ENCODE measurements at regions not wholly inside any gene's neighbourhood (a gene's known extent, or its start where the extent isn't known, plus 50 kb on each side); places are given as distances from the start of the nearest gene placed in this dataset.

DNA sequence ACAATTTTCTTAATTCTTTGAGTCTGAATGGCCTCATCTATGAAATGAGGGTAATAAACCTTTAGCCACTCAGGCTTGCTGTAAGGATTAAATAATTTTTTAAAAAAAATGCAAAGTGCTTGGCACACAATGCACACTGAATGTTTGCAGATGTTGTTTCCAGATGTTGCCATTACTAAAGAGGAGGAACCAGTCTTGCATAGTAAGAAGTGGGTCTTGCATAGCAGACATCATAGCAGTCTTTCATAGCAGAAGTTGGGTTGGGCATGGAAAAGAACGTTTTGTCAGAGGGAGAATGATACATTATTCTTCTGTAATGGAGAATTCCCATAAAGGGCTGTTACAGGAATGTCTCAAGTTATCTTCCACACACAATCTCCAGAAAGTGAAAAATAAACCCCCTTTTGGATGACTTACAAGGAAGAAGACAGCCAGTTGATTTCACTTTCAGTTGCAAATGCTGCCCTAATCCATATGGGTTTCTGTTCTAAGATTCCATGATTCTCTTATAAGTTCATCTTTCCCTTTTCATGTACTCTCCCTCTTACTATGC, 327.7 kb downstream of the SUCLG1 start:
- TF ChIP-seq, protein P1, sequence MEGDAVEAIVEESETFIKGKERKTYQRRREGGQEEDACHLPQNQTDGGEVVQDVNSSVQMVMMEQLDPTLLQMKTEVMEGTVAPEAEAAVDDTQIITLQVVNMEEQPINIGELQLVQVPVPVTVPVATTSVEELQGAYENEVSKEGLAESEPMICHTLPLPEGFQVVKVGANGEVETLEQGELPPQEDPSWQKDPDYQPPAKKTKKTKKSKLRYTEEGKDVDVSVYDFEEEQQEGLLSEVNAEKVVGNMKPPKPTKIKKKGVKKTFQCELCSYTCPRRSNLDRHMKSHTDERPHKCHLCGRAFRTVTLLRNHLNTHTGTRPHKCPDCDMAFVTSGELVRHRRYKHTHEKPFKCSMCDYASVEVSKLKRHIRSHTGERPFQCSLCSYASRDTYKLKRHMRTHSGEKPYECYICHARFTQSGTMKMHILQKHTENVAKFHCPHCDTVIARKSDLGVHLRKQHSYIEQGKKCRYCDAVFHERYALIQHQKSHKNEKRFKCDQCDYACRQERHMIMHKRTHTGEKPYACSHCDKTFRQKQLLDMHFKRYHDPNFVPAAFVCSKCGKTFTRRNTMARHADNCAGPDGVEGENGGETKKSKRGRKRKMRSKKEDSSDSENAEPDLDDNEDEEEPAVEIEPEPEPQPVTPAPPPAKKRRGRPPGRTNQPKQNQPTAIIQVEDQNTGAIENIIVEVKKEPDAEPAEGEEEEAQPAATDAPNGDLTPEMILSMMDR (IDR thresholded peaks at IDR 0.05), result no peak
- TF ChIP-seq, protein P2, sequence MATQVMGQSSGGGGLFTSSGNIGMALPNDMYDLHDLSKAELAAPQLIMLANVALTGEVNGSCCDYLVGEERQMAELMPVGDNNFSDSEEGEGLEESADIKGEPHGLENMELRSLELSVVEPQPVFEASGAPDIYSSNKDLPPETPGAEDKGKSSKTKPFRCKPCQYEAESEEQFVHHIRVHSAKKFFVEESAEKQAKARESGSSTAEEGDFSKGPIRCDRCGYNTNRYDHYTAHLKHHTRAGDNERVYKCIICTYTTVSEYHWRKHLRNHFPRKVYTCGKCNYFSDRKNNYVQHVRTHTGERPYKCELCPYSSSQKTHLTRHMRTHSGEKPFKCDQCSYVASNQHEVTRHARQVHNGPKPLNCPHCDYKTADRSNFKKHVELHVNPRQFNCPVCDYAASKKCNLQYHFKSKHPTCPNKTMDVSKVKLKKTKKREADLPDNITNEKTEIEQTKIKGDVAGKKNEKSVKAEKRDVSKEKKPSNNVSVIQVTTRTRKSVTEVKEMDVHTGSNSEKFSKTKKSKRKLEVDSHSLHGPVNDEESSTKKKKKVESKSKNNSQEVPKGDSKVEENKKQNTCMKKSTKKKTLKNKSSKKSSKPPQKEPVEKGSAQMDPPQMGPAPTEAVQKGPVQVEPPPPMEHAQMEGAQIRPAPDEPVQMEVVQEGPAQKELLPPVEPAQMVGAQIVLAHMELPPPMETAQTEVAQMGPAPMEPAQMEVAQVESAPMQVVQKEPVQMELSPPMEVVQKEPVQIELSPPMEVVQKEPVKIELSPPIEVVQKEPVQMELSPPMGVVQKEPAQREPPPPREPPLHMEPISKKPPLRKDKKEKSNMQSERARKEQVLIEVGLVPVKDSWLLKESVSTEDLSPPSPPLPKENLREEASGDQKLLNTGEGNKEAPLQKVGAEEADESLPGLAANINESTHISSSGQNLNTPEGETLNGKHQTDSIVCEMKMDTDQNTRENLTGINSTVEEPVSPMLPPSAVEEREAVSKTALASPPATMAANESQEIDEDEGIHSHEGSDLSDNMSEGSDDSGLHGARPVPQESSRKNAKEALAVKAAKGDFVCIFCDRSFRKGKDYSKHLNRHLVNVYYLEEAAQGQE (IDR thresholded peaks at IDR 0.05; ENCODE audit: insufficient read depth in 1 of 2, low read depth in 2 of 2, low read length in 1 of 2), result no peak
- TF ChIP-seq POLR2AphosphoS5 (IDR thresholded peaks at IDR 0.05; ENCODE audit: low read depth, low read length) (no peak), TCF7L2 (IDR thresholded peaks at IDR 0.05; ENCODE audit: low read depth, low read length) (no peak), SIN3A (IDR thresholded peaks at IDR 0.05; ENCODE audit: borderline replicate concordance, insufficient read depth, low read depth, low read length) (no peak)

Data from Panc1 (cell line).